GM12891 (cell line): ENCODE measurements at regions not wholly inside any gene's neighbourhood (a gene's known extent, or its start where the extent isn't known, plus 50 kb on each side); places are given as distances from the start of the nearest gene placed in this dataset.

Experiments
- POLR2A ChIP-seq: IDR thresholded peaks from 2 replicates; pipeline ENCODE4 v1.6.1; 2011; ENCODE audit warnings: low read depth, low read length, control low read depth
- TAF1 ChIP-seq: IDR thresholded peaks from 2 replicates; pipeline ENCODE4 v1.6.1; 2011; ENCODE audit warnings: low read depth, low read length, control low read depth

DNA sequence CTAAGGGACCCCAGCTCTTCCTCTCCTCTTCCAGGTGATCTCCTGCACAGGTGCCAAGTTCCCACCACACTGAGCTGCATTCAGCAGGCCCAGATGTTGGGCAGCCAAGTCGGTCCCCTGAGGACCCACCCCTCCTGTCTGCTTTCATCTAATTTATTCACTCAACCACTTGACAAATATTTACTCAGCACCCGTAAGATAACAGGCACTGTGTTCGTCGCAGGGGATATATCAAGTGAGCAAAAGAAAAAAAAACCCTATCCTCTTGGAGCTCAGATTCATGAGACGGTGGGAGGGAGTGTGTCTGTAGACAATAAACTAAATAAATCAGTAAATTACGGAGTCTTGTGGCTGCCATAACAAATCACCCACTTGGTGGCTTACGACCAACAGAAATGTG is 143.6 kb downstream of the MRPL14 start:
- TF ChIP-seq TAF1 = no peak
- no peak for TF ChIP-seq POLR2A
